ENCODE measurements at regions not wholly inside any gene's neighbourhood (a gene's known extent, or its start where the extent isn't known, plus 50 kb on each side); places are given as distances from the start of the nearest gene placed in this dataset.
"Not testable (repeated sequence)": the region's sequence is repeated elsewhere in the genome, so short reads cannot be mapped to it uniquely, and the experiment has no call there.

DNA sequence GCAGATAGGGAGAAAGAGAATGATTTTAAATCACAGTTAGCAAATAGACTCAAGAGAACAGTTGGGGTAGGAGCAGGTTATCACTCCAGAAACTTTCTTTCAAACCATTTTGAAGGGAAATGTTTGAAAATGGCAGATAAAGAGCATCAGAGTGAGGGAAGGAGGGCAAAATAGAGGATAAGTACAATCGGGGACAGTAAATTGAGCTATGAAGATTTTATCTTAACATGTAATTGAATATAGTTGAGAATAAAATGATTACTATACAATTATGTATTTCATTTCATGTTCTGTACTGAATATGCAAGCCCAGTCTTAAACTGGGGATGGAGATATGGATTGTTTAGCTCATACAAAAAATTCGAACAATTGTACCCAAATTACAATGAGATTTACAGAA is 54.0 kb downstream of the MAP10 start:
- TF ChIP-seq, protein P1, sequence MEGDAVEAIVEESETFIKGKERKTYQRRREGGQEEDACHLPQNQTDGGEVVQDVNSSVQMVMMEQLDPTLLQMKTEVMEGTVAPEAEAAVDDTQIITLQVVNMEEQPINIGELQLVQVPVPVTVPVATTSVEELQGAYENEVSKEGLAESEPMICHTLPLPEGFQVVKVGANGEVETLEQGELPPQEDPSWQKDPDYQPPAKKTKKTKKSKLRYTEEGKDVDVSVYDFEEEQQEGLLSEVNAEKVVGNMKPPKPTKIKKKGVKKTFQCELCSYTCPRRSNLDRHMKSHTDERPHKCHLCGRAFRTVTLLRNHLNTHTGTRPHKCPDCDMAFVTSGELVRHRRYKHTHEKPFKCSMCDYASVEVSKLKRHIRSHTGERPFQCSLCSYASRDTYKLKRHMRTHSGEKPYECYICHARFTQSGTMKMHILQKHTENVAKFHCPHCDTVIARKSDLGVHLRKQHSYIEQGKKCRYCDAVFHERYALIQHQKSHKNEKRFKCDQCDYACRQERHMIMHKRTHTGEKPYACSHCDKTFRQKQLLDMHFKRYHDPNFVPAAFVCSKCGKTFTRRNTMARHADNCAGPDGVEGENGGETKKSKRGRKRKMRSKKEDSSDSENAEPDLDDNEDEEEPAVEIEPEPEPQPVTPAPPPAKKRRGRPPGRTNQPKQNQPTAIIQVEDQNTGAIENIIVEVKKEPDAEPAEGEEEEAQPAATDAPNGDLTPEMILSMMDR (conservative IDR thresholded peaks at IDR 0.05; ENCODE audit: low read depth) = no peak
- no peak for DNase-seq (ENCODE audit: low spot score)
- H3K27ac ChIP-seq = no peak overlapping the region
- ChIA-PET CTCF (interaction anchor here (0.6 kb wide), 1 partner anchor 21 kb away, joined by 3 read pairs; no protein-coding TSS in a partner anchor), POLR2A (ENCODE audit: low non-redundant PET) (no interaction called here)

GRCh38 chr1:232861107-232861506 is 55.9 kb downstream of the MAP10 start:
- TF ChIP-seq, protein P1 (conservative IDR thresholded peaks at IDR 0.05; ENCODE audit: low read depth) = no peak
- no peak for DNase-seq (ENCODE audit: low spot score)
- H3K27ac ChIP-seq = no peak overlapping the region
- POLR2A ChIA-PET (ENCODE audit: low non-redundant PET) = no interaction called here
- CTCF ChIA-PET = no interaction called here

GRCh38 chr1:232863544-232864275 is 58.5 kb downstream of the MAP10 start:
- ChIA-PET POLR2A (ENCODE audit: low non-redundant PET) (no interaction called here), CTCF (interaction anchor here (0.6 kb wide), 1 partner anchor 135 kb away, joined by 3 read pairs; no protein-coding TSS in a partner anchor)
- no peak for DNase-seq (ENCODE audit: low spot score)

DNA sequence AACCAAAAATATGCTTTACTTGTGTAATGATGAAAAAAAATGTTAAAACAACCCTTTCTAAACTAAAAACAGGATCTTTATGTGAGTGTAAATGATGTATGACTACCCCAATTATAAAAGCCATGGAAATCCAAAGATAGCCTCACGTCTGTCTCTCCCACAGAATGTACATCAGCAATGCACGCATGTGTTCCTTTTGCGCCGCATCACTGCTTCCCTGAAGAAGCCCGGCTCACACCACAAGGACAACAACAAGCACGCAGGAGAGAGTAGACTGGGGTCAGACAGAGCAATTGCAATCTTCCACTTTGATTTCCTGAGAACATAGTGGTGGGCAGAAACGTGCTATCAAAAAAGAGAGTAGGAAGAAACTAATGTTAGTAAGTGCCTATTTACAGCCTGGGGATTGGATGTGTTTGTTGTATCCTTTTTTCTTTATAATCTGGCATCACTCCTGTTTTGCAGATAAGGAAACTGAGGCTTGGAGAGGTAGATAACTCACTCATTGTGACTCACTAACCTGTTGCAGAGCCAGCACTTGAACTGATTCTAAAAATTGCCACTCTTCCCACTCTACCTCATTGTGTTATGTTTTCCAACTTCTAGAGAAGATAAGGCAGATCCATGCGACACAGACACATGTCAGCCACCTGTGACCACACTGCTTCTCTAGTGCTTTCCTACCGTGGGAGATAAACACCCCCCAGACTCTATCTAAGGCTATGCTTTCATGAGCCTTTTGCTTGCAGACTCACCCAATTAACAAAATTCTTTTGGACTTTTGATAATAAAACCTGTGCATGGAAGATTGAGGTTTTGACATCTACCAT is 60.1 kb downstream of the MAP10 start:
- no peak overlapping the region for H3K27ac ChIP-seq
- ChIA-PET CTCF (no interaction called here), POLR2A (ENCODE audit: low non-redundant PET) (no interaction called here)
- TF ChIP-seq, protein P1 (conservative IDR thresholded peaks at IDR 0.05; ENCODE audit: low read depth) = no peak
- no peak for DNase-seq (ENCODE audit: low spot score)

More at GRCh38 chr1:232863544-232864275, 58.5 kb downstream of the MAP10 start:
- no peak overlapping the region for H3K27ac ChIP-seq
- TF ChIP-seq, protein P1 (conservative IDR thresholded peaks at IDR 0.05; ENCODE audit: low read depth) = no peak

GRCh38 chr1:232868793-232869491 is 63.7 kb downstream of the MAP10 start:
- ChIA-PET POLR2A (ENCODE audit: low non-redundant PET) (no interaction called here), CTCF (interaction anchor here (0.6 kb wide), 1 partner anchor 783 kb away, joined by 5 read pairs; no protein-coding TSS in a partner anchor)
- DNase-seq (ENCODE audit: low spot score) = peak; percentile 75
- H3K27ac ChIP-seq = peak overlapping the region; percentile 85
- TF ChIP-seq, protein P1 (conservative IDR thresholded peaks at IDR 0.05; ENCODE audit: low read depth) = no peak

DNA sequence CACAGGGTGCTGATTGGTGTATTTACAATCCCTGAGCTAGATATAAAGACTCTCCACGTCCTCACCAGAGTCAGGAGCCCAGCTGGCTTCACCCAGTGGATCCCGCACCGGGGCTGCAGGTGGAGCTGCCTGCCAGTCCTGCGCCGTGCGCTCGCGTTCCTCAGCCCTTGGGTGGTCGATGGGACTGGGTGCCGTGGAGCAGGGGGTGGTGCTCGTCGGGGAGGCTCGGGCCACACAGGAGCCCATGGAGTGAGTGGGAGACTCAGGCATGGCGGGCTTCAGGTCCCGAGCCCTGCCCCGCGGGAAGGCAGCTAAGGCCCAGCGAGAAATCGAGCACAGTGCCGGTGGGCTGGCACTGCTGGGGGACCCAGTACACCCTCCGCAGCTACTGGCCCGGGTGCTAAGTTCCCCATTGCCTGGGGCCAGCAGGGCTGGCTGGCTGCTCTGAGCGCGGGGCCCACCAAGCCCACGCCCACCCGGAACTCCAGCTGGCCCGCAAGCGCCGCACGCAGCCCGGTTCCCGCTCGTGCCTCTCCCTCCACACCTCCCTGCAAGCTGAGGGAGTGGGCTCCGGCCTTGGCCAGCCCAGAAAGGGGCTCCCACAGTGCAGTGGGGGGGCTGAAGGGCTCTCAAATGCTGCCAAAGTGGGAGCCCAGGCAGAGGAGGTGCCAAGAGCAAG is 66.2 kb downstream of the MAP10 start:
- POLR2A ChIA-PET (ENCODE audit: low non-redundant PET); H3K27ac ChIP-seq; DNase-seq (ENCODE audit: low spot score); CTCF ChIA-PET: not testable (repeated sequence)
